ENCODE measurements at regions not wholly inside any gene's neighbourhood (a gene's known extent, or its start where the extent isn't known, plus 50 kb on each side); places are given as distances from the start of the nearest gene placed in this dataset.

GRCh38 chr6:105886066-105886813 lies 199.9 kb upstream of the PRDM1 start:
- TF ChIP-seq, protein P1, sequence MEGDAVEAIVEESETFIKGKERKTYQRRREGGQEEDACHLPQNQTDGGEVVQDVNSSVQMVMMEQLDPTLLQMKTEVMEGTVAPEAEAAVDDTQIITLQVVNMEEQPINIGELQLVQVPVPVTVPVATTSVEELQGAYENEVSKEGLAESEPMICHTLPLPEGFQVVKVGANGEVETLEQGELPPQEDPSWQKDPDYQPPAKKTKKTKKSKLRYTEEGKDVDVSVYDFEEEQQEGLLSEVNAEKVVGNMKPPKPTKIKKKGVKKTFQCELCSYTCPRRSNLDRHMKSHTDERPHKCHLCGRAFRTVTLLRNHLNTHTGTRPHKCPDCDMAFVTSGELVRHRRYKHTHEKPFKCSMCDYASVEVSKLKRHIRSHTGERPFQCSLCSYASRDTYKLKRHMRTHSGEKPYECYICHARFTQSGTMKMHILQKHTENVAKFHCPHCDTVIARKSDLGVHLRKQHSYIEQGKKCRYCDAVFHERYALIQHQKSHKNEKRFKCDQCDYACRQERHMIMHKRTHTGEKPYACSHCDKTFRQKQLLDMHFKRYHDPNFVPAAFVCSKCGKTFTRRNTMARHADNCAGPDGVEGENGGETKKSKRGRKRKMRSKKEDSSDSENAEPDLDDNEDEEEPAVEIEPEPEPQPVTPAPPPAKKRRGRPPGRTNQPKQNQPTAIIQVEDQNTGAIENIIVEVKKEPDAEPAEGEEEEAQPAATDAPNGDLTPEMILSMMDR (IDR thresholded peaks at IDR 0.05; ENCODE audit: low read length, missing control alignments): no peak
- no peak overlapping the region for H3K4me3 ChIP-seq (replicated peaks; ENCODE audit: low read depth, low read length)
- no peak for DNase-seq (ENCODE audit: low read depth)

DNA sequence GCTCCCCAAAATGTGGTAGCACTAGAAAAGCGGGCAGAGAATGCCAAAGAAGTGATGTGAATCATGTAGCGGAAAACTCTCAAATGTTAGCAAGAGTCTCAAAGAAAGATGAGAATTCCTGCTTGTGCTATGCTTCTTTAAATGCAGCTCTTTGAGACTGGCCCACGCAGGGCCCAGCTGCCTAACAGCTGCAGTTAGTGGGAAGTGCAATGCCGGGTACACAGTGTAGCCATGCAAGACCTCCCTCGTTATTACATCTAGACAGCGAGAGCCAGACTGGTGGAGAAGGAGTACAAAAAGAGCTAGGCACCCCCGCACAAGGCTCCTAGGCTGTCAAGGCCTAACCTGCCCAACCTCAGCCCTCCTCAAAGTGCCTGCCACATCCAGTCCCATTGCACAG lies 201.7 kb upstream of the PRDM1 start:
- H3K4me3 ChIP-seq (replicated peaks; ENCODE audit: low read depth, low read length): no peak overlapping the region
- DNase-seq (ENCODE audit: low read depth): no peak
- TF ChIP-seq, protein P1 (IDR thresholded peaks at IDR 0.05; ENCODE audit: low read length, missing control alignments): no peak

- no peak for DNase-seq (ENCODE audit: low read depth)
- no peak overlapping the region for H3K4me3 ChIP-seq (replicated peaks; ENCODE audit: low read depth, low read length)
- TF ChIP-seq, protein P1 (IDR thresholded peaks at IDR 0.05; ENCODE audit: low read length, missing control alignments): no peak
Observed at GRCh38 chr6:105884011-105884410, 202.1 kb upstream of the PRDM1 start.

GRCh38 chr6:105882828-105883227 lies 203.3 kb upstream of the PRDM1 start:
- DNase-seq (ENCODE audit: low read depth): no peak
- TF ChIP-seq, protein P1 (IDR thresholded peaks at IDR 0.05; ENCODE audit: low read length, missing control alignments): no peak
- no peak overlapping the region for H3K4me3 ChIP-seq (replicated peaks; ENCODE audit: low read depth, low read length)

DNA sequence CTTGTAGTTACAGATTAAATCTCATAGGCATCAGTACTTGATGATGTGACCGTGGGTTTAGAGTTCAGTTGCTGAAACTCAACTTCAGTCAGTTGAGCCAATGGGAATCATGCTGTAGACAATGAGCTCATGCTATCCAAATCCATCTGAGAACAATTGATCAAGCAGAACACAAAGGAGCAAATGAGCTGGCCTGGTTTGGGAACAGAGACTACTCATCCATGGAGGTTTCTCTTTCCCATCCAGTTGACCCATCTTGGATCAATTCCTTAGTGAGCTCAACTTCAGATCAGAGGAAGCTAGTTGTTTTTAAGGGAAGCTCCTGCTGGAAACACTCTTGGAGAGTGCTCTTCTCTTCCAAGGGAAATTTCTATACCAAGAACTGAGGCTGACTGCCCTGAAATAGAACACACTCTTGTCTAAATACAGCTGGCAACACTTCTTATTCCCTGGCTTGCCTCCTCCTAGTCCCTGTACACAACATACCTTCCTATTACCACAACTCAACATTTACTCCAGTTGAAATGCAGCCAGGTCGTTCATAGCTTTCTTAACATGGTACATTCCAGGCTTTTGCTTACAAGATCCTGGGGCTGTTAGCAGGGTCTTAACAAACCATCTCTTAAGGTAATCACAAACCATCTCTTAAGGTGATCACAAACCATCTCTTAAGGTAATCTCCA lies 203.9 kb upstream of the PRDM1 start:
- TF ChIP-seq, protein P1 (IDR thresholded peaks at IDR 0.05; ENCODE audit: low read length, missing control alignments): no peak
- no peak for DNase-seq (ENCODE audit: low read depth)

GRCh38 chr6:105881608-105882007 lies 204.5 kb upstream of the PRDM1 start:
- H3K4me3 ChIP-seq (replicated peaks; ENCODE audit: low read depth, low read length): no peak overlapping the region
- no peak for DNase-seq (ENCODE audit: low read depth)
- TF ChIP-seq, protein P1 (IDR thresholded peaks at IDR 0.05; ENCODE audit: low read length, missing control alignments): no peak

More for the DNA sequence above, 203.9 kb upstream of the PRDM1 start:
- no peak overlapping the region for H3K4me3 ChIP-seq (replicated peaks; ENCODE audit: low read depth, low read length)

All from fibroblast of pulmonary artery (primary cell).